Progenitor cell of endocrine pancreas (in vitro differentiated cells): ENCODE measurements at regions not wholly inside any gene's neighbourhood (a gene's known extent, or its start where the extent isn't known, plus 50 kb on each side); places are given as distances from the start of the nearest gene placed in this dataset.
A peak's percentile ranks its signal among the peaks of the same experiment; 100 is the strongest.
"Not testable (repeated sequence)": the region's sequence is repeated elsewhere in the genome, so short reads cannot be mapped to it uniquely, and the experiment has no call there.

Experiments
- DNase-seq: peaks from one replicate; pipeline ENCODE4 v3.0.0; 2021; ENCODE audit warnings: low spot score; ENCODE audit not compliant: unreplicated experiment
- H3K27ac Mint-ChIP-seq: 2 replicates; pipeline ENCODE4 v1.8.0; 2021; ENCODE audit warnings: mild to moderate bottlenecking, moderate library complexity, mixed read lengths
- H3K27me3 Mint-ChIP-seq: 2 replicates; pipeline ENCODE4 v1.8.0; 2021; ENCODE audit warnings: mixed read lengths
- H3K36me3 Mint-ChIP-seq: 2 replicates; pipeline ENCODE4 v1.8.0; 2022; ENCODE audit warnings: mixed read lengths; ENCODE audit not compliant: insufficient read depth
- H3K4me1 Mint-ChIP-seq: 2 replicates; pipeline ENCODE4 v1.8.0; 2021; ENCODE audit warnings: low read depth, mixed read lengths
- H3K4me3 Mint-ChIP-seq: 2 replicates; pipeline ENCODE4 v1.8.0; 2021; ENCODE audit warnings: low read depth, mild to moderate bottlenecking, moderate library complexity, mixed read lengths
- H3K9me3 Mint-ChIP-seq: 2 replicates; pipeline ENCODE4 v1.8.0; 2021; ENCODE audit warnings: low read depth, mixed read lengths
- CTCF ChIP-seq: fragments of 200-600 bp; sonication (generic); IDR thresholded peaks from one replicate; pipeline ENCODE4 v1.5.0; 2021; ENCODE audit warnings: antibody characterized with exemption, mild to moderate bottlenecking; ENCODE audit not compliant: unreplicated experiment

- Mint-ChIP-seq H3K4me3 (no peak overlapping the region), H3K27me3 (no peaks in the 10 kb centered on the region), H3K4me1 (no peaks in the 10 kb centered on the region), H3K27ac (no peak overlapping the region), H3K9me3 (peaks cover 6% of the 10 kb centered on the region), H3K36me3 (peaks cover 3% of the 10 kb centered on the region)
- TF ChIP-seq CTCF: no peak
- DNase-seq: no peak
Measured at GRCh38 chr9:87014436-87014835, 67.1 kb upstream of the GAS1 start.

- no peak for TF ChIP-seq CTCF
- H3K4me3 Mint-ChIP-seq: no peak overlapping the region
- peaks cover 6% of the 10 kb centered on the region for H3K9me3 Mint-ChIP-seq
- peaks cover 5% of the 10 kb centered on the region for H3K4me1 Mint-ChIP-seq
- peaks cover 3% of the 10 kb centered on the region for H3K36me3 Mint-ChIP-seq
- no peak for DNase-seq
- no peaks in the 10 kb centered on the region for H3K27me3 Mint-ChIP-seq
- H3K27ac Mint-ChIP-seq: no peak overlapping the region
Measured at GRCh38 chr9:87016681-87017080, 69.4 kb upstream of the GAS1 start.

- H3K9me3 Mint-ChIP-seq: peaks cover 10% of the 10 kb centered on the region
- H3K36me3 Mint-ChIP-seq: peaks cover 7% of the 10 kb centered on the region
- peaks cover 12% of the 10 kb centered on the region for H3K4me1 Mint-ChIP-seq
- no peak for TF ChIP-seq CTCF
- no peak overlapping the region for H3K4me3 Mint-ChIP-seq
- DNase-seq: no peak
- H3K27ac Mint-ChIP-seq: no peak overlapping the region
- no peaks in the 10 kb centered on the region for H3K27me3 Mint-ChIP-seq
Measured at GRCh38 chr9:87020169-87020950, 73.1 kb upstream of the GAS1 start.

GRCh38 chr9:87022178-87022577 is 74.9 kb upstream of the GAS1 start:
- Mint-ChIP-seq H3K27ac (peak overlapping the region; percentile 38), H3K9me3 (peaks cover 17% of the 10 kb centered on the region), H3K27me3 (no peaks in the 10 kb centered on the region), H3K4me3 (no peak overlapping the region), H3K4me1 (peaks cover 12% of the 10 kb centered on the region), H3K36me3 (peaks cover 16% of the 10 kb centered on the region)
- no peak for DNase-seq
- no peak for TF ChIP-seq CTCF

GRCh38 chr9:87026204-87026603 is 78.9 kb upstream of the GAS1 start:
- Mint-ChIP-seq H3K4me1 (peaks cover 7% of the 10 kb centered on the region), H3K4me3 (no peak overlapping the region), H3K9me3 (peaks cover 18% of the 10 kb centered on the region), H3K27ac (no peak overlapping the region), H3K36me3 (peaks cover 19% of the 10 kb centered on the region), H3K27me3 (no peaks in the 10 kb centered on the region)
- TF ChIP-seq CTCF: no peak
- no peak for DNase-seq

- peaks cover 19% of the 10 kb centered on the region for H3K36me3 Mint-ChIP-seq
- not testable (repeated sequence) for H3K4me1 Mint-ChIP-seq, H3K27me3 Mint-ChIP-seq, DNase-seq, H3K27ac Mint-ChIP-seq, H3K4me3 Mint-ChIP-seq
- H3K9me3 Mint-ChIP-seq: peaks cover 18% of the 10 kb centered on the region
Measured at GRCh38 chr9:87028836-87029235, 81.5 kb upstream of the GAS1 start.
